22Rv1 (cell line): ENCODE measurements at regions not wholly inside any gene's neighbourhood (a gene's known extent, or its start where the extent isn't known, plus 50 kb on each side); places are given as distances from the start of the nearest gene placed in this dataset.

ENCODE experiments used
- ZFX ChIP-seq: fragments of 450-650 bp; IDR thresholded peaks from 2 replicates; pipeline ENCODE4 v1.6.1; 2017; ENCODE audit warnings: antibody characterized with exemption, borderline replicate concordance
- TF ChIP-seq, protein P1 (sequence below): fragments of 450-650 bp; IDR thresholded peaks from 2 replicates; pipeline ENCODE4 v1.5.1; 2017; ENCODE audit warnings: mild to moderate bottlenecking

DNA sequence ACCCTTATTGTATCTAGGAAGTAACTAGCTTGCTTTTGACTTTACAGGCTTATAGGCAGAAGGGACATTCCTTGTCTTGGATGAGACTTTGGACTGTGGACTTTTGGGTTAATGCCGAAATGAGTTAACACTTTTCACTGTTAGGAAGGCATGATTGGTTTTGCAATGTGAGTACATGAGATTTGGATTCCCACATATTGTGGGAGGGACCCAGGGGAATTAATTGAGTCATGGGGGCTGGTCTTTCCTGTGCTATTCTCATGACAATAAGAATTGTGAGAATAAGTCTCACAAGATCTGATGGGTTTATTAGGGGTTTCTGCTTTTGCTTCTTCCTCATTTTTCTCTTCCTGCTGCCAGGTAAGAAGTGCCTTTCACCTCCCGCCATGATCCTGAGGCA lies 417.5 kb downstream of the HINT1 start:
- TF ChIP-seq, protein P1, sequence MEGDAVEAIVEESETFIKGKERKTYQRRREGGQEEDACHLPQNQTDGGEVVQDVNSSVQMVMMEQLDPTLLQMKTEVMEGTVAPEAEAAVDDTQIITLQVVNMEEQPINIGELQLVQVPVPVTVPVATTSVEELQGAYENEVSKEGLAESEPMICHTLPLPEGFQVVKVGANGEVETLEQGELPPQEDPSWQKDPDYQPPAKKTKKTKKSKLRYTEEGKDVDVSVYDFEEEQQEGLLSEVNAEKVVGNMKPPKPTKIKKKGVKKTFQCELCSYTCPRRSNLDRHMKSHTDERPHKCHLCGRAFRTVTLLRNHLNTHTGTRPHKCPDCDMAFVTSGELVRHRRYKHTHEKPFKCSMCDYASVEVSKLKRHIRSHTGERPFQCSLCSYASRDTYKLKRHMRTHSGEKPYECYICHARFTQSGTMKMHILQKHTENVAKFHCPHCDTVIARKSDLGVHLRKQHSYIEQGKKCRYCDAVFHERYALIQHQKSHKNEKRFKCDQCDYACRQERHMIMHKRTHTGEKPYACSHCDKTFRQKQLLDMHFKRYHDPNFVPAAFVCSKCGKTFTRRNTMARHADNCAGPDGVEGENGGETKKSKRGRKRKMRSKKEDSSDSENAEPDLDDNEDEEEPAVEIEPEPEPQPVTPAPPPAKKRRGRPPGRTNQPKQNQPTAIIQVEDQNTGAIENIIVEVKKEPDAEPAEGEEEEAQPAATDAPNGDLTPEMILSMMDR, result no peak
- no peak for TF ChIP-seq ZFX
